Peyer's patch (tissue), 4 donors: ENCODE measurements at regions not wholly inside any gene's neighbourhood (a gene's known extent, or its start where the extent isn't known, plus 50 kb on each side); places are given as distances from the start of the nearest gene placed in this dataset.

Experiments used
- DNase-seq, 3 donors: peaks; one replicate each; pipeline ENCODE4 v3.0.0-alpha.2; 2017 to 2019
- H3K27ac ChIP-seq, 4 donors: fragments of 200-600 bp; sonication (generic); one replicate each; pipeline ENCODE4 v1.5.1; 2016 to 2019
- H3K27me3 ChIP-seq, 2 donors: fragments of 200-600 bp; sonication (generic); one replicate each; pipeline ENCODE4 v1.5.1; 2019
- H3K36me3 ChIP-seq, 3 donors: fragments of 200-600 bp; sonication (generic); one replicate each; pipeline ENCODE4 v1.5.1; 2016 to 2019
- H3K4me1 ChIP-seq, 4 donors: fragments of 200-600 bp; sonication (generic); one replicate each; pipeline ENCODE4 v1.5.1; 2016 to 2019
- H3K4me3 ChIP-seq, 4 donors: fragments of 200-600 bp; sonication (generic); 1 replicate in 3 of 4; 2 replicates in 1 of 4; pipeline ENCODE4 v1.5.1; 2016 to 2019; ENCODE audit warnings: mild to moderate bottlenecking in 1 of 4
- H3K9me3 ChIP-seq, 4 donors: fragments of 200-600 bp; sonication (generic); one replicate each; pipeline ENCODE4 v1.5.1; 2016 to 2019; ENCODE audit warnings: mild to moderate bottlenecking in 1 of 4
- POLR2A ChIP-seq, 2 donors: fragments of 450-650 bp; IDR thresholded peaks; one replicate each; pipeline ENCODE4 v1.5.1; 2017; ENCODE audit warnings: antibody characterized with exemption in 2 of 2, mild to moderate bottlenecking in 2 of 2, moderate library complexity in 2 of 2
- TF ChIP-seq, protein P1 (sequence below), 6 experiments: fragments of 450-650 bp in 4 of 6; fragments of 200-600 bp in 2 of 6; sonication (generic) in 1 of 6; IDR thresholded peaks; one replicate each; pipeline ENCODE4 v1.5.1; 2017 to 2019; ENCODE audit warnings: antibody characterized with exemption in 6 of 6, mild to moderate bottlenecking in 3 of 6, moderate library complexity in 1 of 6

- no peaks in the 10 kb centered on the region for H3K4me1 ChIP-seq
- peaks cover 0 to 4% (median 0%) of the 10 kb centered on the region in 4 donors for H3K9me3 ChIP-seq
- no peak for DNase-seq
- no peak overlapping the region for H3K27ac ChIP-seq
- H3K27me3 ChIP-seq, result no peaks in the 10 kb centered on the region
- H3K36me3 ChIP-seq, result no peaks in the 10 kb centered on the region
- H3K4me3 ChIP-seq, result no peak overlapping the region
- TF ChIP-seq POLR2A (IDR thresholded peaks at IDR 0.05), result no peak
- TF ChIP-seq, protein P1, sequence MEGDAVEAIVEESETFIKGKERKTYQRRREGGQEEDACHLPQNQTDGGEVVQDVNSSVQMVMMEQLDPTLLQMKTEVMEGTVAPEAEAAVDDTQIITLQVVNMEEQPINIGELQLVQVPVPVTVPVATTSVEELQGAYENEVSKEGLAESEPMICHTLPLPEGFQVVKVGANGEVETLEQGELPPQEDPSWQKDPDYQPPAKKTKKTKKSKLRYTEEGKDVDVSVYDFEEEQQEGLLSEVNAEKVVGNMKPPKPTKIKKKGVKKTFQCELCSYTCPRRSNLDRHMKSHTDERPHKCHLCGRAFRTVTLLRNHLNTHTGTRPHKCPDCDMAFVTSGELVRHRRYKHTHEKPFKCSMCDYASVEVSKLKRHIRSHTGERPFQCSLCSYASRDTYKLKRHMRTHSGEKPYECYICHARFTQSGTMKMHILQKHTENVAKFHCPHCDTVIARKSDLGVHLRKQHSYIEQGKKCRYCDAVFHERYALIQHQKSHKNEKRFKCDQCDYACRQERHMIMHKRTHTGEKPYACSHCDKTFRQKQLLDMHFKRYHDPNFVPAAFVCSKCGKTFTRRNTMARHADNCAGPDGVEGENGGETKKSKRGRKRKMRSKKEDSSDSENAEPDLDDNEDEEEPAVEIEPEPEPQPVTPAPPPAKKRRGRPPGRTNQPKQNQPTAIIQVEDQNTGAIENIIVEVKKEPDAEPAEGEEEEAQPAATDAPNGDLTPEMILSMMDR (IDR thresholded peaks at IDR 0.05), result no peak
Measured at GRCh38 chr14:98756749-98757148, 515.2 kb downstream of the BCL11B start.

DNA sequence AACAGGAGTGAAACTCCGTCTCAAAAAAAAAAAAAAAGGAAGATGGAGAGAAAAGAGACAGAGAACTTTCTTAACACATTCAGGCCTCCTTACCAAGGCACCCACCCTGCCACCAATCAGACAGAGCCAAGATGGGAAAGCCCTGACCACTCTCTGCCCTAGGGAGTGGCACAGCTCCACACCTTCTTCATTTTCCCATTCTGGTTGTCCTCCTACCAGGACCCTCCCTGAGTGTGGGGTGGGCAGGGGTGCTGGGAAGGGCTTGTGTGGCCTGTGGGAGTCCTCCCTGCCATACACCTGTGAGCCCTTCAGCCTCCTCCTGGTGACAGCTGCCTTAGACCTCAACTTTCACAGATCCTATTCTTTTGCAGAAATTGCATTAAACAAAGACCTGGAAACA is 513.6 kb downstream of the BCL11B start:
- Histone ChIP-seq H3K27ac (no peak overlapping the region), H3K4me1 (no peaks in the 10 kb centered on the region), H3K9me3 (peaks cover 0 to 4% (median 0%) of the 10 kb centered on the region in 4 donors), H3K4me3 (no peak overlapping the region), H3K36me3 (no peaks in the 10 kb centered on the region), H3K27me3 (no peaks in the 10 kb centered on the region)
- TF ChIP-seq, protein P1 (IDR thresholded peaks at IDR 0.05), result no peak
- DNase-seq, result no peak

GRCh38 chr14:98761993-98762392 is 510.0 kb downstream of the BCL11B start:
- Histone ChIP-seq H3K4me3 (no peak overlapping the region), H3K9me3 (no peaks in the 10 kb centered on the region), H3K4me1 (no peaks in the 10 kb centered on the region), H3K27ac (no peak overlapping the region), H3K27me3 (no peaks in the 10 kb centered on the region), H3K36me3 (no peaks in the 10 kb centered on the region)
- TF ChIP-seq, protein P1 (IDR thresholded peaks at IDR 0.05), result no peak
- no peak for TF ChIP-seq POLR2A (IDR thresholded peaks at IDR 0.05)
- no peak for DNase-seq

GRCh38 chr14:98766818-98767217 is 505.2 kb downstream of the BCL11B start:
- no peaks in the 10 kb centered on the region for H3K36me3 ChIP-seq

GRCh38 chr14:98769326-98769725 is 502.7 kb downstream of the BCL11B start:
- Histone ChIP-seq H3K4me1 (no peaks in the 10 kb centered on the region), H3K4me3 (no peak overlapping the region), H3K9me3 (no peaks in the 10 kb centered on the region), H3K27me3 (no peaks in the 10 kb centered on the region), H3K36me3 (no peaks in the 10 kb centered on the region), H3K27ac (no peak overlapping the region)
- DNase-seq, result no peak
- TF ChIP-seq POLR2A (IDR thresholded peaks at IDR 0.05), result no peak
- TF ChIP-seq, protein P1 (IDR thresholded peaks at IDR 0.05), result no peak

More at GRCh38 chr14:98766818-98767217, 505.2 kb downstream of the BCL11B start:
- Histone ChIP-seq H3K27me3 (no peaks in the 10 kb centered on the region), H3K4me1 (no peaks in the 10 kb centered on the region), H3K9me3 (no peaks in the 10 kb centered on the region), H3K4me3 (no peak overlapping the region), H3K27ac (no peak overlapping the region)
- DNase-seq, result no peak
- no peak for TF ChIP-seq POLR2A (IDR thresholded peaks at IDR 0.05)
- TF ChIP-seq, protein P1 (IDR thresholded peaks at IDR 0.05), result no peak

DNA sequence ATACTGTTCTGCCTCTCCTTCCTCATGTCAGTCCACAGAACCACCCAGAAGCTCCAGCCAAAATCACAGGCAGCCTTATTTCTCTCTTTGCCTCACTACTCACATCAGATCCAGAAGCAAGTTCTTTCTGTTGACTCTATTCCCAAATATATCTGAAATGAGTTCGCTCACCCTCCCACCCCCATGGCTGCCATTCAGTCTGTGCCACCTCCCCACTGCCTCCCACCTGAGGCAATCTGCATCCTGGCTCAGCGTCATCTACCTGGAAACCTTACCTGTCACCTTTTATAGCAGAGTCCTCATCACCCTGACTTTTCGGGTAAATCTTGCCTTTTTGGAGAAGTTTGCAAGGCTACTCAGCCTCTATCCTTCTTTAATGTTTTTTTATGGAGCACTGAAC is 501.8 kb downstream of the BCL11B start:
- H3K9me3 ChIP-seq, result no peaks in the 10 kb centered on the region
- no peak overlapping the region for H3K4me3 ChIP-seq
- H3K27me3 ChIP-seq, result no peaks in the 10 kb centered on the region
- H3K36me3 ChIP-seq, result no peaks in the 10 kb centered on the region
- H3K27ac ChIP-seq, result no peak overlapping the region
- TF ChIP-seq, protein P1 (IDR thresholded peaks at IDR 0.05), result no peak
- no peak for TF ChIP-seq POLR2A (IDR thresholded peaks at IDR 0.05)
- DNase-seq, result no peak
- H3K4me1 ChIP-seq, result no peaks in the 10 kb centered on the region
